Omental fat pad (tissue), 3 donors: ENCODE measurements at regions not wholly inside any gene's neighbourhood (a gene's known extent, or its start where the extent isn't known, plus 50 kb on each side); places are given as distances from the start of the nearest gene placed in this dataset.

Source experiments
- ATAC-seq: fragments of 150-250 bp; one replicate; pipeline ENCODE4 v1.9.1; 2016; ENCODE audit warnings: mild to moderate bottlenecking, moderate library complexity; ENCODE audit not compliant: low FRiP score
- DNase-seq: peaks from one replicate; pipeline ENCODE4 v3.0.0-alpha.2; 2019; ENCODE audit warnings: low spot score
- TF ChIP-seq, protein P1 (sequence below), 3 donors: fragments of 450-650 bp; IDR thresholded peaks; one replicate each; pipeline ENCODE4 v1.5.1; 2016 to 2017; ENCODE audit warnings: antibody characterized with exemption in 3 of 3, mild to moderate bottlenecking in 3 of 3, moderate library complexity in 2 of 3

DNA sequence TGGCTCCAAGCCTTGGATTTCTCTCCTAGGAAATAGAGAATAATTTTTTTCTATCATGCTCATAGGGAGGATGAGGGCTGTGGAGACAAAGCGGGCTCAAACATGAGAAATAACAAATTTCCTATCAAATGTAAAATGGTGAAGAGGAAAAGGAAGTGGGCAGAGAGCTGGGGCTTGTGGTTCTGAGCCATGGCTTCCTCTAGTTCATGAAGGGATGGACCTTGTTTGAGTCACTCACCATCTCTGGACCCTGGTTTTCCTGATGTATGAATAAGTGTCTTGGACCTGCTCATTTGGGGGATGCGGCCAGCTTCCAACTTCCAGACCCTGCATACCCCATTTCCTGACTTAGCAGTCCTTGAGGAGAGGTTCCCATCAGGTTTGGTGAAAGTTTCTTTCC is 63.0 kb downstream of the MSX1 start:
- TF ChIP-seq, protein P1, sequence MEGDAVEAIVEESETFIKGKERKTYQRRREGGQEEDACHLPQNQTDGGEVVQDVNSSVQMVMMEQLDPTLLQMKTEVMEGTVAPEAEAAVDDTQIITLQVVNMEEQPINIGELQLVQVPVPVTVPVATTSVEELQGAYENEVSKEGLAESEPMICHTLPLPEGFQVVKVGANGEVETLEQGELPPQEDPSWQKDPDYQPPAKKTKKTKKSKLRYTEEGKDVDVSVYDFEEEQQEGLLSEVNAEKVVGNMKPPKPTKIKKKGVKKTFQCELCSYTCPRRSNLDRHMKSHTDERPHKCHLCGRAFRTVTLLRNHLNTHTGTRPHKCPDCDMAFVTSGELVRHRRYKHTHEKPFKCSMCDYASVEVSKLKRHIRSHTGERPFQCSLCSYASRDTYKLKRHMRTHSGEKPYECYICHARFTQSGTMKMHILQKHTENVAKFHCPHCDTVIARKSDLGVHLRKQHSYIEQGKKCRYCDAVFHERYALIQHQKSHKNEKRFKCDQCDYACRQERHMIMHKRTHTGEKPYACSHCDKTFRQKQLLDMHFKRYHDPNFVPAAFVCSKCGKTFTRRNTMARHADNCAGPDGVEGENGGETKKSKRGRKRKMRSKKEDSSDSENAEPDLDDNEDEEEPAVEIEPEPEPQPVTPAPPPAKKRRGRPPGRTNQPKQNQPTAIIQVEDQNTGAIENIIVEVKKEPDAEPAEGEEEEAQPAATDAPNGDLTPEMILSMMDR (IDR thresholded peaks at IDR 0.05): no peak
- DNase-seq (no peak), ATAC-seq (no peak)

DNA sequence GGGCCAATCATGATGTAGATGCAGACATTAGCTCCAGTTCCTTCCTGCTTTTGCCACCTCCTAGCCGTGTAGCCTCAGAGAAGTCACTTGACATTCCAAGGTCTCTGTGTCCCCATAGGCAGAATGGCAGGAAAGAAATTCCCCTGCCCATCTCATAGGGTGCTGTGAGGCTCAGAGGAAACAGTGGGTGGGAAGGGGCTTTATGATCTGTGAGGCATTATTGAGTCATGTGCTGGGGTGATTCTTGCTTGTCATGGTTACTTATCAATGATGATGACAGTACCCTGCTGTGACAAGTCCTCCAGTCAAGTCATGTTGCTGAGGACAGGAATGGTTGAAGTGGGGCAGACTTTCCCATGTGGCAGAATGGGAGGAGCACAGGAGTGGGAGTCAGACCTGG is 63.7 kb downstream of the MSX1 start:
- TF ChIP-seq, protein P1 (IDR thresholded peaks at IDR 0.05): no peak
- ATAC-seq (no peak), DNase-seq (no peak)

DNA sequence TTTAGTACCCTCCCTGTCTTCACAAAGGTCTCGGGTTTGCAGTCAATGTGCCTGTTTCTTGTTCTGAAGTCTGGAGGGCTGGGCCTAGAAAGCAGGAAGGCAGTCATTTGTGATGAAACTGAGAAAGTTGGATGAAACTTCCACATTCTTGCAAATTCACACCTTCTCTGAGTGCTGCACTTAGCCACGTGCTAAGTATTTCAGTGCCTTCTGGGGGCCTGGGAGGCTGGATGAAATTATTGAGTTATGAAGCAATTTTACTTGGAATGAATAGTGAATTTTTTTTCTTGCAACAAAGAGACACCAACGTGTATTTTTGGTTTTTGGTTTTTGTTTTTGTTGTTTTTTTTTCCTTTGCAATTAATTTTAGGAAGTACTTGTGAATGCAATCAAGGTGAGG is 71.2 kb downstream of the MSX1 start:
- DNase-seq (no peak), ATAC-seq (no peak)
- TF ChIP-seq, protein P1 (IDR thresholded peaks at IDR 0.05): no peak

DNA sequence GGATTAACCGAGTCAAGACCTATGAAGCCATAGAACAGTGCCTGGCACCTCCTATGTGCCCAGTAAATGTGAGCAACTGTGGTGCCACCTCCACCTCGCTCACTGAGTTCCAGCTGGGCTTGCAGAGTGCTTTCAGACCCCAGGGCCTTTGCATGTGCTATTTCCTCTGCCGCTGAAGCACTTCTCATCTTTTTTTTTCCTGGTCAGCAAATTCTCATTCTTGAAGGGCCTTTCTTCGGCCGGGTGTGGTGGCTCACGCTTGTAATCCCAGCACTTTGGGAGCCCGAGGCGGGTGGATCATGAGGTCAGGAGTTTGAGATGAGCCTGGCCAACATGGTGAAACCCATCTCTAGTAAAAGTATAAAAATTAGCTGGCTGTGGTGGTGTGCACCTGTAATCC is 76.5 kb downstream of the MSX1 start:
- ATAC-seq (no peak), DNase-seq (no peak)
- TF ChIP-seq, protein P1 (IDR thresholded peaks at IDR 0.05): no peak

DNA sequence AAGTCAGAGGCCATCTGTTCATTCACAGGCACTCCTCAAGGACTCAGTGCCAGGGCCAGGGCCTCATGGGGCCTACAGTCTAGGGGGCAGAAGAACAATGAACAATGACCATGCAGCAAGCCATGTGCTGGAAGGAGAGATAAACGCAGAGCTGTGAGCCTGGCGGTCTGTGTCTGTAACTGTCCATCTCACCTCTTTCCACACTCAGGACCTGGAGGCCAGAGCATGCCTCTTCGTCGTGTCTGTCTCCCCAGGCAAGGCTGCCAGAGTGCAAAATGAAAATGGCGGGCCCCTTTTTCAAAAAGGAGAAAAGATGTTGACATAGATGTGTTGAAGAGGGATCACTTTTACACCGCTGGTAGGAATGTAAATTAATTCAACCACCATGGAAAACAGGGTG is 78.5 kb downstream of the MSX1 start:
- DNase-seq (no peak), ATAC-seq (no peak)
- TF ChIP-seq, protein P1 (IDR thresholded peaks at IDR 0.05): no peak

DNA sequence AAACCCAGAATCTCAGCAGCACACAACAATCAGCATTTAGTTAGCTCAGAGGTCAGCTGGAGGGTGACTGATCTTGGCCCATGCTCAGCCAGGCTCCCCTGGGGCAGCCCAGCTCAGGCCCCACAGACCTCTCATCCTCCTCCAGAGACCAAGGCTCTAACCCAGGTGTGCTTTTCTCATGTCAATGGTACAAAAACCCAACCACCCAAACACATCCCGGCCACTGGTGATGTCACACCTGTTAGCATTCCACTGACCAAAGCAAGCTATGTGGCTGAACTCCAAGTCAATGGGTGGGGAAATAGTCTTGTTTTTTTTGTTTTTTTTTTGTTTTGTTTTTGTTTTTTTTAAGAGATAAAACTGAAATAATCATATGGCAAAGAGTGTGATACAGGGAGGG is 77.5 kb downstream of the CYTL1 start:
- DNase-seq: no peak
- ATAC-seq: no peak
- TF ChIP-seq, protein P1 (IDR thresholded peaks at IDR 0.05): no peak

DNA sequence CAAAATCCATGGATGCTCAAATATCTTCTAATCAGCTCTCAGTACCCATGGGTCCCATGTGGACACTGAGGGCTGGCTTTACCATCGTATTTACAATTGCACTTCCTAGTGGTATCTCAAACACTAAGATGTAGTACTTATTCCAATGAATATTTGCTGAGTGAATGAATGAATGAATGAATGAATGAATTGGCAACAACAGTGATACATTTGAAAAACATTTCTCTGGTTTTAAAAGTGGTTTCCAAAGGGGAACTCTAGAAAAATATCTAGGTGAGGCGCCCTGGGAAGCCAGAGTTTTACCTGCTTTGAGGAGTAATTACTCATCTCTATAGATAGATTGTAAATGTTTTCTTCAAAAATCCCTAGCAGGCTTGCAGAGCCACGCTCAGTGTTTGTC is 76.6 kb downstream of the CYTL1 start:
- DNase-seq (no peak), ATAC-seq (no peak)
- TF ChIP-seq, protein P1 (IDR thresholded peaks at IDR 0.05): no peak
